ENCODE measurements at regions not wholly inside any gene's neighbourhood (a gene's known extent, or its start where the extent isn't known, plus 50 kb on each side); places are given as distances from the start of the nearest gene placed in this dataset.

GRCh38 chr7:115864082-115864481 lies 166.5 kb downstream of the TFEC start:
- TF ChIP-seq CTCF (IDR thresholded peaks at IDR 0.05) = no peak
- H3K27ac ChIP-seq = no peak overlapping the region
- no peaks in the 10 kb centered on the region for H3K9me3 ChIP-seq
- no peak overlapping the region for H3K4me3 ChIP-seq (ENCODE audit: low read depth in 1 of 2, low read length in 1 of 2)
- peaks cover 4% of the 10 kb centered on the region for H3K27me3 ChIP-seq
- H3K36me3 ChIP-seq = no peaks in the 10 kb centered on the region
- no peaks in the 10 kb centered on the region for H3K4me1 ChIP-seq (ENCODE audit: control insufficient read depth in 1 of 2, insufficient read depth in 1 of 2, low read depth in 1 of 2, low read length in 1 of 2)

- H3K9me3 ChIP-seq = no peaks in the 10 kb centered on the region
- no peaks in the 10 kb centered on the region for H3K4me1 ChIP-seq (ENCODE audit: control insufficient read depth in 1 of 2, insufficient read depth in 1 of 2, low read depth in 1 of 2, low read length in 1 of 2)
- no peaks in the 10 kb centered on the region for H3K36me3 ChIP-seq
- peaks cover 5% of the 10 kb centered on the region for H3K27me3 ChIP-seq
- TF ChIP-seq CTCF (IDR thresholded peaks at IDR 0.05) = no peak
- H3K4me3 ChIP-seq (ENCODE audit: low read depth in 1 of 2, low read length in 1 of 2) = no peak overlapping the region
- no peak overlapping the region for H3K27ac ChIP-seq
These were observed 179.3 kb downstream of the TFEC start for GRCh38 chr7:115851291-115851690.

- no peaks in the 10 kb centered on the region for H3K9me3 ChIP-seq
- H3K27ac ChIP-seq = no peak overlapping the region
- H3K27me3 ChIP-seq = peaks cover 5% of the 10 kb centered on the region
- no peaks in the 10 kb centered on the region for H3K4me1 ChIP-seq (ENCODE audit: control insufficient read depth in 1 of 2, insufficient read depth in 1 of 2, low read depth in 1 of 2, low read length in 1 of 2)
- H3K4me3 ChIP-seq (ENCODE audit: low read depth in 1 of 2, low read length in 1 of 2) = no peak overlapping the region
- TF ChIP-seq CTCF (IDR thresholded peaks at IDR 0.05) = no peak
- no peaks in the 10 kb centered on the region for H3K36me3 ChIP-seq
These were observed 179.8 kb downstream of the TFEC start for GRCh38 chr7:115850774-115851173.

GRCh38 chr7:115844857-115845256 lies 185.7 kb downstream of the TFEC start:
- Histone ChIP-seq H3K9me3 (no peaks in the 10 kb centered on the region), H3K36me3 (no peaks in the 10 kb centered on the region), H3K27me3 (peaks cover 11% of the 10 kb centered on the region), H3K4me3 (ENCODE audit: low read depth in 1 of 2, low read length in 1 of 2) (no peak overlapping the region), H3K4me1 (ENCODE audit: control insufficient read depth in 1 of 2, insufficient read depth in 1 of 2, low read depth in 1 of 2, low read length in 1 of 2) (no peaks in the 10 kb centered on the region), H3K27ac (no peak overlapping the region)
- no peak for TF ChIP-seq CTCF (IDR thresholded peaks at IDR 0.05)

- Histone ChIP-seq H3K4me1 (ENCODE audit: control insufficient read depth in 1 of 2, insufficient read depth in 1 of 2, low read depth in 1 of 2, low read length in 1 of 2) (no peaks in the 10 kb centered on the region), H3K36me3 (no peaks in the 10 kb centered on the region), H3K4me3 (ENCODE audit: low read depth in 1 of 2, low read length in 1 of 2) (no peak overlapping the region), H3K9me3 (no peaks in the 10 kb centered on the region), H3K27ac (no peak overlapping the region), H3K27me3 (peaks cover 6% of the 10 kb centered on the region)
- TF ChIP-seq CTCF (IDR thresholded peaks at IDR 0.05) = no peak
These were observed 189.9 kb downstream of the TFEC start for GRCh38 chr7:115840702-115841101.

- Histone ChIP-seq H3K27me3 (peaks cover 6% of the 10 kb centered on the region), H3K36me3 (no peaks in the 10 kb centered on the region), H3K9me3 (no peaks in the 10 kb centered on the region), H3K4me1 (ENCODE audit: control insufficient read depth in 1 of 2, insufficient read depth in 1 of 2, low read depth in 1 of 2, low read length in 1 of 2) (no peaks in the 10 kb centered on the region), H3K27ac (no peak overlapping the region), H3K4me3 (ENCODE audit: low read depth in 1 of 2, low read length in 1 of 2) (no peak overlapping the region)
- no peak for TF ChIP-seq CTCF (IDR thresholded peaks at IDR 0.05)
These were observed 191.7 kb downstream of the TFEC start for GRCh38 chr7:115838829-115839228.
